ENCODE measurements at regions not wholly inside any gene's neighbourhood (a gene's known extent, or its start where the extent isn't known, plus 50 kb on each side); places are given as distances from the start of the nearest gene placed in this dataset.

DNA sequence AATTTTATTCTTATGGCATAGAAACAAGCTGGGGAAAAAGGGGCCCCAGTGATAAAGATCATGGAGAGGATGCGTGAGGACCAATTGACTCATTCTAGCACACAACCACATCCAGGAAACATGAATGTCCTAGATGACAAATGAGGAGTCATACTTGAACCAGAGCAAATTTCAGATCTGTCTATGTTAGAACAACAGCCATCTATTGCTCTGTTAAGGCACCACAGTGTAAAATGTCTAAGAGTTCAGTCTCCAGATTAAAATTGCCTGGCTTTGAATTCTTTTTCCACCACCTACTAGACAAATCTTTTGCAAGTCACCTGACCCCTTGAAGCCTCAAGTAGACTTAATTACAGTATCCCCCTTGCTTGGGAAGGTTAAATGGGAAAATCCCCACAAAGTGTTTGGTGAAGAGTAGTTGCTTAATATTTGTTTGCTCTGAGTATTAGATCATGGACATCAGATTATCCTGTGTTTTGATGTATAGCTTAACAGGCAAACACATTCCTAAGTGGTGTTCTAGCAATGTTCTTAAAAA is 258.7 kb upstream of the TGFBR2 start:
- H3K14ac ChIP-seq (replicated peaks; ENCODE audit: low read depth, low read length) = peak overlapping the region; percentile 44; the same call in 1 of the 2 replicates
- H3K18ac ChIP-seq (ENCODE audit: low read depth, low read length) = peak overlapping the region; percentile 79; the same call in 1 of the 2 replicates
- TF ChIP-seq CHD1 (IDR thresholded peaks at IDR 0.05; ENCODE audit: low read depth, low read length) = no peak
- peak; percentile 57; the same call in 1 of the 2 replicates for TF ChIP-seq FOS (IDR thresholded peaks at IDR 0.05; ENCODE audit: low read depth, low read length)
- peak; percentile 6; the same call in 1 of the 2 replicates for TF ChIP-seq RAD21 (IDR thresholded peaks at IDR 0.05; ENCODE audit: low read length)
- 0 out of 2 replicates have a peak, but pooled peaks have one; percentile 34 for TF ChIP-seq BHLHE40 (IDR thresholded peaks at IDR 0.05; ENCODE audit: low read depth, low read length)
- TF ChIP-seq MAFK (IDR thresholded peaks at IDR 0.05; ENCODE audit: low read depth, low read length) = peak; percentile 12; the same call in 1 of the 2 replicates
- peak; percentile 63 for TF ChIP-seq CEBPB (IDR thresholded peaks at IDR 0.05; ENCODE audit: low read depth, low read length)
- TF ChIP-seq RCOR1 (IDR thresholded peaks at IDR 0.05; ENCODE audit: insufficient replicate concordance, low read length) = no peak
- TF ChIP-seq SMC3 (IDR thresholded peaks at IDR 0.05; ENCODE audit: low read depth, low read length) = no peak
- TF ChIP-seq, protein P1, sequence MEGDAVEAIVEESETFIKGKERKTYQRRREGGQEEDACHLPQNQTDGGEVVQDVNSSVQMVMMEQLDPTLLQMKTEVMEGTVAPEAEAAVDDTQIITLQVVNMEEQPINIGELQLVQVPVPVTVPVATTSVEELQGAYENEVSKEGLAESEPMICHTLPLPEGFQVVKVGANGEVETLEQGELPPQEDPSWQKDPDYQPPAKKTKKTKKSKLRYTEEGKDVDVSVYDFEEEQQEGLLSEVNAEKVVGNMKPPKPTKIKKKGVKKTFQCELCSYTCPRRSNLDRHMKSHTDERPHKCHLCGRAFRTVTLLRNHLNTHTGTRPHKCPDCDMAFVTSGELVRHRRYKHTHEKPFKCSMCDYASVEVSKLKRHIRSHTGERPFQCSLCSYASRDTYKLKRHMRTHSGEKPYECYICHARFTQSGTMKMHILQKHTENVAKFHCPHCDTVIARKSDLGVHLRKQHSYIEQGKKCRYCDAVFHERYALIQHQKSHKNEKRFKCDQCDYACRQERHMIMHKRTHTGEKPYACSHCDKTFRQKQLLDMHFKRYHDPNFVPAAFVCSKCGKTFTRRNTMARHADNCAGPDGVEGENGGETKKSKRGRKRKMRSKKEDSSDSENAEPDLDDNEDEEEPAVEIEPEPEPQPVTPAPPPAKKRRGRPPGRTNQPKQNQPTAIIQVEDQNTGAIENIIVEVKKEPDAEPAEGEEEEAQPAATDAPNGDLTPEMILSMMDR (conservative IDR thresholded peaks at IDR 0.05; ENCODE audit: low read depth, low read length) = no peak
- no peaks in the 10 kb centered on the region for H3K79me1 ChIP-seq (ENCODE audit: low read depth in 1 of 2, low read length in 2 of 2)
- H2AK5ac ChIP-seq (ENCODE audit: low read depth, low read length) = no peak overlapping the region
- H3K9ac ChIP-seq (ENCODE audit: low read depth, low read length) = no peak overlapping the region
- no peaks in the 10 kb centered on the region for H3K9me3 ChIP-seq (ENCODE audit: control insufficient read depth, insufficient read depth, low read length)
- H3K9me1 ChIP-seq (ENCODE audit: insufficient read depth, low read length) = peaks cover 7% of the 10 kb centered on the region; the same call in 1 of the 2 replicates
- dilution Hi-C loops (cut with HindIII; ENCODE audit: low sequenced_read_pairs, unreplicated experiment) = no loop called here
- CTCF ChIA-PET = interaction anchor here (1.1 kb wide), 1 partner anchor 11 kb away, joined by 3 read pairs; no protein-coding TSS in a partner anchor
- peaks cover 10% of the 10 kb centered on the region for H3K4me1 ChIP-seq (ENCODE audit: control insufficient read depth, insufficient read depth, low read length)
- peak overlapping the region; percentile 45; the same call in 1 of the 2 replicates for H2BK20ac ChIP-seq (ENCODE audit: low read depth, low read length)
- H2BK5ac ChIP-seq (ENCODE audit: low read depth, low read length, poor library complexity, severe bottlenecking) = peak overlapping the region; percentile 90
- peak overlapping the region; percentile 43; the same call in 1 of the 2 replicates for H3K4ac ChIP-seq (ENCODE audit: low read depth, low read length)
- peak overlapping the region in 1 of 2 experiments; percentile 68; a peak in 3 of 4 replicates for H4K8ac ChIP-seq (ENCODE audit: low read depth in 2 of 2, low read length in 2 of 2)
- H4K5ac ChIP-seq (ENCODE audit: low read depth, low read length) = peak overlapping the region; percentile 5; the same call in 1 of the 2 replicates
- no peak overlapping the region for H3K56ac ChIP-seq (ENCODE audit: extremely low read depth, insufficient read depth, low read length)
- POLR2A ChIA-PET (ENCODE audit: unreplicated experiment) = interaction anchor here (0.6 kb wide), 1 partner anchor 258 kb away, joined by 3 read pairs; the partner anchor contains the start of gene TGFBR2
- H3K4me3 ChIP-seq (ENCODE audit: insufficient read depth, low read depth, low read length) = no peak overlapping the region
- no peaks in the 10 kb centered on the region for H3K36me3 ChIP-seq (ENCODE audit: control insufficient read depth, insufficient read depth, low read length)
- intact Hi-C loops (cut with micrococcal nuclease) = no loop called here
- H3K23ac ChIP-seq (ENCODE audit: low read depth, low read length) = 0 out of 2 replicates have a peak overlapping the region, but pooled peaks have one; percentile 3
- H4K20me1 ChIP-seq (ENCODE audit: insufficient read depth, low read length) = no peaks in the 10 kb centered on the region
- in situ Hi-C loops (cut with MboI; ENCODE audit: low sequenced_read_pairs) = no loop called here
- no peak overlapping the region for H2AFZ ChIP-seq (replicated peaks; ENCODE audit: low read length, poor library complexity)
- no peak overlapping the region for H3K27ac ChIP-seq (ENCODE audit: insufficient read depth, low read length)
- peak overlapping the region; percentile 86 for H2BK120ac ChIP-seq (ENCODE audit: low read depth, low read length)
- peak; percentile 71 for ATAC-seq (ENCODE audit: low read depth)
- DNase-seq = peak; percentile 92
- no peak overlapping the region for H2BK15ac ChIP-seq (ENCODE audit: low read depth, low read length)
- H3K27me3 ChIP-seq (ENCODE audit: control insufficient read depth, insufficient read depth, low read length) = no peaks in the 10 kb centered on the region
- no peak overlapping the region for H2AK9ac ChIP-seq (replicated peaks; ENCODE audit: low read depth, low read length, poor library complexity)
- H4K91ac ChIP-seq (ENCODE audit: insufficient read depth, low read depth, low read length) = no peak overlapping the region
- BruUV-seq (replicated peaks) = no TSS peak
- WGBS, 2 experiments (ENCODE audit: extremely low coverage in 2 of 2, insufficient read length in 1 of 2) = no CpG with 5 or more reads among the region's 1 CpG
- peak overlapping the region; percentile 46; the same call in 1 of the 2 replicates for H3K4me2 ChIP-seq (ENCODE audit: low read depth, low read length)

Data from IMR-90 (cell line).